ENCODE measurements at regions not wholly inside any gene's neighbourhood (a gene's known extent, or its start where the extent isn't known, plus 50 kb on each side); places are given as distances from the start of the nearest gene placed in this dataset.

DNA sequence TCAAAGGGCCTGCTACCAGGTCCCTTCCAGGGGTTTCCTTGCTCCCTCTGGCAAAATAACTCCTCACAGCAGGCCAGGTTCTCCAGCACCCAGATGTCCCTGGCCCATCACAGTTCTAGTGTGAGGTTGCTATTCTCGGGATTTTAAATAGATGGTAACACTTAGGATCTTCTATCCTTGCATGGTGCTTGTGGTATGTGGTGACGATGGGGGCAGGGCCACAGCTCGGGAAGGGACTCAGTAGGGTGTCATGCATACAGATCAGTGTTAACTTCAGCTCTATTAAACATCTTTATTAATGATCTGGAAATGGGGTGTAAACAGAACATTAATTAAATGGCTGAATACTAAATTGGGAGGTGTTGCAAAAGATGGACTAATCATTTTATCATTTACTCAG lies 323.8 kb downstream of the QKI start:
- Histone ChIP-seq H3K4me2 (ENCODE audit: control insufficient read depth, extremely low read depth, insufficient read depth, low read depth, low read length) (no peak overlapping the region), H3K9me1 (ENCODE audit: control insufficient read depth, extremely low read depth, insufficient read depth, low read length) (no peaks in the 10 kb centered on the region), H3K27ac (ENCODE audit: control insufficient read depth, insufficient read depth, low read length) (no peak overlapping the region), H3K4me3 (ENCODE audit: control insufficient read depth in 2 of 3, extremely low read depth in 1 of 3, insufficient read depth in 2 of 3, low read depth in 1 of 3, low read length in 3 of 3) (no peak overlapping the region), H4K20me1 (ENCODE audit: control insufficient read depth, extremely low read depth, insufficient read depth, low read length) (no peaks in the 10 kb centered on the region), H3K27me3 (ENCODE audit: control insufficient read depth, extremely low read depth, insufficient read depth, low read length) (no peaks in the 10 kb centered on the region), H2AFZ (ENCODE audit: control insufficient read depth, low read length) (no peak overlapping the region), H3K9me3 (ENCODE audit: control insufficient read depth, low read depth, low read length) (no peaks in the 10 kb centered on the region), H3K4me1 (ENCODE audit: control insufficient read depth, extremely low read depth, insufficient read depth, low read length) (no peaks in the 10 kb centered on the region), H3K9ac (ENCODE audit: control insufficient read depth, extremely low read depth, insufficient read depth, low read length) (no peak overlapping the region), H3K36me3 (ENCODE audit: control insufficient read depth in 2 of 2, extremely low read depth in 1 of 2, insufficient read depth in 2 of 2, low read length in 2 of 2) (no peaks in the 10 kb centered on the region), H3K79me2 (ENCODE audit: control insufficient read depth, insufficient read depth, low read length) (no peaks in the 10 kb centered on the region)
- DNase-seq (ENCODE audit: low read depth, low spot score) (no peak), FAIRE-seq (no peak)
- dilution Hi-C loops (cut with MboI; ENCODE audit: extremely low pct_ligation_motif_present, low sequenced_read_pairs), result no loop called here
- no peak for TF ChIP-seq CTCF (optimal IDR thresholded peaks at IDR 0.05 in 1 of 3, IDR thresholded peaks at IDR 0.05 in 1 of 3, conservative IDR thresholded peaks at IDR 0.05 in 1 of 3; ENCODE audit: extremely low read depth in 1 of 3, insufficient read depth in 2 of 3, low read length in 3 of 3)
- no peak for TF ChIP-seq EZH2 (IDR thresholded peaks at IDR 0.05; ENCODE audit: low read length)

GRCh38 chr6:163735076-163735475 lies 320.6 kb downstream of the QKI start:
- H3K9me3 ChIP-seq (ENCODE audit: control insufficient read depth, low read depth, low read length), result no peaks in the 10 kb centered on the region
- H3K36me3 ChIP-seq (ENCODE audit: control insufficient read depth in 2 of 2, extremely low read depth in 1 of 2, insufficient read depth in 2 of 2, low read length in 2 of 2), result no peaks in the 10 kb centered on the region
- H3K4me3 ChIP-seq (ENCODE audit: control insufficient read depth in 2 of 3, extremely low read depth in 1 of 3, insufficient read depth in 2 of 3, low read depth in 1 of 3, low read length in 3 of 3), result no peak overlapping the region
- H3K9ac ChIP-seq (ENCODE audit: control insufficient read depth, extremely low read depth, insufficient read depth, low read length), result no peak overlapping the region
- TF ChIP-seq CTCF (optimal IDR thresholded peaks at IDR 0.05 in 1 of 3, IDR thresholded peaks at IDR 0.05 in 1 of 3, conservative IDR thresholded peaks at IDR 0.05 in 1 of 3; ENCODE audit: extremely low read depth in 1 of 3, insufficient read depth in 2 of 3, low read length in 3 of 3) (no peak), EZH2 (IDR thresholded peaks at IDR 0.05; ENCODE audit: low read length) (no peak)
- DNase-seq (ENCODE audit: low read depth, low spot score) (no peak), FAIRE-seq (no peak)
- dilution Hi-C loops (cut with MboI; ENCODE audit: extremely low pct_ligation_motif_present, low sequenced_read_pairs), result no loop called here
- no peaks in the 10 kb centered on the region for H3K9me1 ChIP-seq (ENCODE audit: control insufficient read depth, extremely low read depth, insufficient read depth, low read length)
- H3K4me1 ChIP-seq (ENCODE audit: control insufficient read depth, extremely low read depth, insufficient read depth, low read length), result no peaks in the 10 kb centered on the region
- no peak overlapping the region for H2AFZ ChIP-seq (ENCODE audit: control insufficient read depth, low read length)
- no peaks in the 10 kb centered on the region for H3K79me2 ChIP-seq (ENCODE audit: control insufficient read depth, insufficient read depth, low read length)
- no peaks in the 10 kb centered on the region for H4K20me1 ChIP-seq (ENCODE audit: control insufficient read depth, extremely low read depth, insufficient read depth, low read length)
- H3K27ac ChIP-seq (ENCODE audit: control insufficient read depth, insufficient read depth, low read length), result no peak overlapping the region
- H3K4me2 ChIP-seq (ENCODE audit: control insufficient read depth, extremely low read depth, insufficient read depth, low read depth, low read length), result no peak overlapping the region
- no peaks in the 10 kb centered on the region for H3K27me3 ChIP-seq (ENCODE audit: control insufficient read depth, extremely low read depth, insufficient read depth, low read length)

Data from keratinocyte (primary cell).